Natural killer cell treated with Interleukin-12 subunit alpha and Interleukin-12 subunit beta and Interleukin-15 and Interleukin-18, amount 100 ng/mL, for 72 hours (primary cell): ENCODE measurements at regions not wholly inside any gene's neighbourhood (a gene's known extent, or its start where the extent isn't known, plus 50 kb on each side); places are given as distances from the start of the nearest gene placed in this dataset.
"Not testable (repeated sequence)": the region's sequence is repeated elsewhere in the genome, so short reads cannot be mapped to it uniquely, and the experiment has no call there.

ENCODE experiments used
- ATAC-seq, 2 donors: fragments of 150-1000 bp; cut with Tn5 transposase in 1 of 2; sonication (Bioruptor Pico), chemical (Tn5 transposase) in 1 of 2; 2 replicates each; pipeline ENCODE4 v1.10.0; 2021
- DNase-seq: peaks from one replicate; pipeline ENCODE4 v3.0.0; 2022; ENCODE audit warnings: low spot score
- H3K27ac Mint-ChIP-seq, 2 donors: 1 replicate in 1 of 2; 2 replicates in 1 of 2; pipeline ENCODE4 v1.8.0; 2022; ENCODE audit warnings: mixed read lengths in 2 of 2, mild to moderate bottlenecking in 1 of 2, moderate library complexity in 1 of 2
- H3K27me3 Mint-ChIP-seq, 2 donors: 1 replicate in 1 of 2; 2 replicates in 1 of 2; pipeline ENCODE4 v1.8.0; 2022; ENCODE audit warnings: mixed read lengths in 2 of 2
- H3K36me3 Mint-ChIP-seq: one replicate; pipeline ENCODE4 v1.8.0; 2022; ENCODE audit warnings: mixed read lengths
- H3K4me1 Mint-ChIP-seq, 2 donors: 1 replicate in 1 of 2; 2 replicates in 1 of 2; pipeline ENCODE4 v1.8.0; 2022; ENCODE audit warnings: low read depth in 2 of 2, mixed read lengths in 2 of 2, mild to moderate bottlenecking in 1 of 2
- H3K4me3 Mint-ChIP-seq: one replicate; pipeline ENCODE4 v1.8.0; 2022; ENCODE audit warnings: mixed read lengths
- H3K9me3 Mint-ChIP-seq: 2 replicates; pipeline ENCODE4 v1.8.0; 2022; ENCODE audit warnings: mixed read lengths

GRCh38 chr5:3099526-3099925, 348.0 kb upstream of the IRX2 start:
- Mint-ChIP-seq H3K4me3 (no peak overlapping the region), H3K27ac (no peak overlapping the region), H3K4me1 (no peaks in the 10 kb centered on the region), H3K9me3 (no peaks in the 10 kb centered on the region), H3K36me3 (no peaks in the 10 kb centered on the region), H3K27me3 (peaks cover 0 to 6% of the 10 kb centered on the region in 2 donors)
- ATAC-seq (no peak), DNase-seq (no peak)

GRCh38 chr5:3098821-3099220, 347.3 kb upstream of the IRX2 start:
- no peak overlapping the region for H3K27ac Mint-ChIP-seq
- H3K4me3 Mint-ChIP-seq = no peak overlapping the region
- H3K27me3 Mint-ChIP-seq = peaks cover 0 to 6% of the 10 kb centered on the region in 2 donors
- DNase-seq (no peak), ATAC-seq (no peak)
- no peaks in the 10 kb centered on the region for H3K4me1 Mint-ChIP-seq
- H3K9me3 Mint-ChIP-seq = no peaks in the 10 kb centered on the region
- H3K36me3 Mint-ChIP-seq = no peaks in the 10 kb centered on the region

DNA sequence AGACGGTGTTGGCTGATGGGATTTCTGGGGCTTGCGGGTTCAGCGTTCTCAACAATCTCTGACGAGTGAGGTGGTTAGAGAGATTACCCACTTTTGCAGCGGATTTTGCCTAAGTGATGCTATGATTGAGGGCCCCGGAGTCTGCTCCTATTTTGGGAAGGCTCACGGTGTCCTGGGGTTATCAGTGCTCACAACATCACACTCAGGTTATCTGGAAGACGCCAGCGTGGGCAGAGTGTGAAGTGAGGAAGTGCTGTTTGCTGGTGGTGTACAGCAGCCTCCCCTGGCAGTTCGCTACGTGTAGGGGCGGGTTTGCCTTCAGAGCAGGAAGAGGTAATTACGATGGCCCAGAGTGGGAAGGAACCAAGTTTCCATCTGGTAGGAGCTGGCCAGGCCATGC, 341.2 kb upstream of the IRX2 start:
- no peak overlapping the region for H3K27ac Mint-ChIP-seq
- no peaks in the 10 kb centered on the region for H3K36me3 Mint-ChIP-seq
- DNase-seq (no peak), ATAC-seq (no peak)
- no peaks in the 10 kb centered on the region for H3K4me1 Mint-ChIP-seq
- no peaks in the 10 kb centered on the region for H3K27me3 Mint-ChIP-seq
- H3K9me3 Mint-ChIP-seq = peaks cover 4% of the 10 kb centered on the region
- no peak overlapping the region for H3K4me3 Mint-ChIP-seq

GRCh38 chr5:3092211-3092610, 340.7 kb upstream of the IRX2 start:
- Mint-ChIP-seq H3K4me3 (no peak overlapping the region), H3K4me1 (no peaks in the 10 kb centered on the region), H3K27me3 (no peaks in the 10 kb centered on the region), H3K36me3 (no peaks in the 10 kb centered on the region), H3K27ac (no peak overlapping the region), H3K9me3 (peaks cover 4% of the 10 kb centered on the region)
- DNase-seq = no peak
- no peak for ATAC-seq

GRCh38 chr5:3091040-3091774, 339.7 kb upstream of the IRX2 start:
- no peak for DNase-seq
- no peaks in the 10 kb centered on the region for H3K36me3 Mint-ChIP-seq
- no peak overlapping the region for H3K27ac Mint-ChIP-seq
- H3K9me3 Mint-ChIP-seq = peaks cover 4% of the 10 kb centered on the region
- H3K4me3 Mint-ChIP-seq = no peak overlapping the region
- H3K4me1 Mint-ChIP-seq = no peaks in the 10 kb centered on the region
- no peak for ATAC-seq
- H3K27me3 Mint-ChIP-seq = no peaks in the 10 kb centered on the region

DNA sequence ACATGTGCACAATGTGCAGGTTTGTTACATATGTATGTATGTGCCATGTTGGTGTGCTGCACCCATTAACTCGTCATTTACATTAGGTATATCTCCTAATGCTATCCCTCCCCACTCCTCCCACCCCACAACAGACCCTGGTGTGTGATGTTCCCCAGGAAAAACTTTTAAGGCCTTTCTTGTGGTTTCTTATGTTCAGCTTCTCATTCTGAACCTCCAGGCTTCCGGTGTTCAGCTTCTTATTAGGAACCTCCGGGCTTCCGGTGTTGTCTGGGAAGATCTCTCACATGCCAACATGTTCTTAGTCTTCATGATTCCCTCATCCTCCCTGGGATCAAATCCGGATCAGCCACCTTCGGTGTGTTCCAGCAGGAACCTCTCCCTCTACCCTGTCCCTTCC, 338.8 kb upstream of the IRX2 start:
- ATAC-seq, H3K9me3 Mint-ChIP-seq, H3K27me3 Mint-ChIP-seq, H3K36me3 Mint-ChIP-seq, DNase-seq, H3K27ac Mint-ChIP-seq, H3K4me3 Mint-ChIP-seq, H3K4me1 Mint-ChIP-seq: not testable (repeated sequence)

GRCh38 chr5:3080366-3080765, 328.9 kb upstream of the IRX2 start:
- H3K9me3 Mint-ChIP-seq = peaks cover 25% of the 10 kb centered on the region
- no peaks in the 10 kb centered on the region for H3K4me1 Mint-ChIP-seq
- DNase-seq (no peak), ATAC-seq (no peak)
- H3K27ac Mint-ChIP-seq = no peak overlapping the region
- peaks cover 0 to 5% of the 10 kb centered on the region in 2 donors for H3K27me3 Mint-ChIP-seq
- no peak overlapping the region for H3K4me3 Mint-ChIP-seq
- H3K36me3 Mint-ChIP-seq = peaks cover 13% of the 10 kb centered on the region

DNA sequence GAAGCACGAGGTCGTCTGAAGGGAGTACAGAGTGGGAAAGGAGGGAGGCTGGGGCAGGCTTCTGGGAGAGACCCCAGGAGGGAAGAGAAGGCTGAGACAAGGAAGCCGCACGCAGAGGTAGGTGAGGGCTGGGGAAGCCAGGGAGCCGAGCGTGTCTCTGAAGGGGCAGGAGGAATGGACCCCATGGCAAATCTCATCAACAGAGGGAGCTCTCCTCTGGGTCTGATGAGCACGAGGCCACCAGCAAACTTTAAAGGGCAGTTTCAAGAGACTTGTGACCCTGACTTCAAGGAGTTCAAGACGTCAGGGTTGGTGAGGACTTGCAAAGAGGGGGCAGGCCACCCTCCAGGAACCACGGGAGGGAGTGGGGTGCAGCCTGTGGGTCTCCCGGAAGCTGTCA, 326.2 kb upstream of the IRX2 start:
- Mint-ChIP-seq H3K4me1 (no peaks in the 10 kb centered on the region), H3K4me3 (no peak overlapping the region), H3K36me3 (peaks cover 7% of the 10 kb centered on the region), H3K27ac (no peak overlapping the region), H3K27me3 (no peaks in the 10 kb centered on the region), H3K9me3 (peaks cover 23% of the 10 kb centered on the region)
- no peak for DNase-seq
- ATAC-seq = no peak

DNA sequence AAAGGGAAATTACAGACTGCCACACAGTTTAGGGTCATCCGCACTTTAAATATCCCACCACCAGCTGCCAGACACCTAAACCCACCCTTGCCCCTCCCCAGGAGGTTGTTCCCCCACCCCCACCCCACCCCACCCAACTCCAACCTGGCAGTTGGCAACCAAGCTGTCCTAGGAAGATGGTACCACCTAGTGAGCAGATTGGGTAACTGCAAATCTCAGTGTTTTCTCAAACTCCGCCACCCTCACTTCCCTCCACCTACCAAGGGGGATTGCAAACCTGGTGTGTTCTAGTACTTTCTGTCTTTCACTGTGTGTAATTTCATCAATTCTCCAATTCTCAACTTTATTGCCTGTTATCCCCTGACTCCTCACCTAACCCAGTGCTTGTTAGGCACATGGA, 323.8 kb upstream of the IRX2 start:
- Mint-ChIP-seq H3K4me1 (no peaks in the 10 kb centered on the region), H3K27me3 (no peaks in the 10 kb centered on the region), H3K36me3 (peaks cover 21% of the 10 kb centered on the region), H3K27ac (no peak overlapping the region), H3K9me3 (peaks cover 32% of the 10 kb centered on the region), H3K4me3 (no peak overlapping the region)
- DNase-seq (no peak), ATAC-seq (no peak)

- Mint-ChIP-seq H3K4me1 (no peaks in the 10 kb centered on the region), H3K9me3 (peaks cover 13% of the 10 kb centered on the region), H3K36me3 (peaks cover 14% of the 10 kb centered on the region), H3K4me3 (no peak overlapping the region), H3K27me3 (no peaks in the 10 kb centered on the region), H3K27ac (no peak overlapping the region)
- DNase-seq (no peak), ATAC-seq (no peak)
Measured at GRCh38 chr5:3068401-3068800, 316.9 kb upstream of the IRX2 start.

GRCh38 chr5:3060283-3060682, 308.8 kb upstream of the IRX2 start:
- DNase-seq (no peak), ATAC-seq (no peak)
- Mint-ChIP-seq H3K9me3 (peaks cover 3% of the 10 kb centered on the region), H3K4me3 (no peak overlapping the region), H3K36me3 (no peaks in the 10 kb centered on the region), H3K4me1 (no peaks in the 10 kb centered on the region), H3K27me3 (no peaks in the 10 kb centered on the region), H3K27ac (no peak overlapping the region)

- no peaks in the 10 kb centered on the region for H3K4me1 Mint-ChIP-seq
- H3K4me3 Mint-ChIP-seq = no peak overlapping the region
- H3K9me3 Mint-ChIP-seq = peaks cover 3% of the 10 kb centered on the region
- H3K27ac Mint-ChIP-seq = no peak overlapping the region
- H3K27me3 Mint-ChIP-seq = no peaks in the 10 kb centered on the region
- no peaks in the 10 kb centered on the region for H3K36me3 Mint-ChIP-seq
- ATAC-seq = no peak
- no peak for DNase-seq
Measured at GRCh38 chr5:3059488-3059887, 308.0 kb upstream of the IRX2 start.

DNA sequence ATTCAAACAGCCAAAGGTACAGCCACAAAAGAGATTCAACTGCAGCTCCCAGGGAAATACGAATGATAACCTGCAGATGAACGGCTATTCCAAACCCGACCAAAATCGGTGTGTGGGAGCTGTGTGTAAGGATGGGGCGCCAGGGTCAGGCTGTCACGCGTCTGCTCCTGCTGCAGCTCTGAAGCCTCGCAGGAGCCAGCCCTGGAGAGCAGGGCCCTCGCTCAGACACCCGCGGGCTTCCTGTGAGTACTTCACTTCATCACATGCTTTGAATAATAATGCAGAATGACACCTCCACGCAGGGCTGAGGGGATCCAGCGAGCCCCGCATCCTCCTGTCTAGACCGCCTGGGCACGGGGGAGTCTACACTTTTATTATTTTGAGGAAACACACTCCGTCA, 307.5 kb upstream of the IRX2 start:
- no peak for DNase-seq
- no peaks in the 10 kb centered on the region for H3K27me3 Mint-ChIP-seq

DNA sequence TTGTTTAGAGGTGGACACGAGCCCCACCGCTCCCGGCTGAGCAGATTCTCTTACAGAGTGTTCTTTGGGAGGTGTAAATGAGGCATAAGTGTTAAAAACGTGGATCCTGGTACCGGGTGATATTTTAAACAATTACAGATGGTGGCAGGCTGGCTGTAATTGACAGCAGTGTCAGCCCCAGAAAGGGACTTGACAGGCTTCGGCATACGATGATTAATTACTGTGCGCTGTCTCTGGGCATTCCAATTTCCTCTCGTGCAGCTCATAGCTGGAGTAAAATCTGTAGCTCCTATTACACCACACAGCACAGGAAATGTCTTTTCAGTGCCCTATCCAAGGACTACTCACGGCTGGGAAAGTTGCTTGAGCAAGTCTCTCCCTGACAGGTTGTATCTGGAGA, 305.4 kb upstream of the IRX2 start:
- Mint-ChIP-seq H3K9me3 (peaks cover 3% of the 10 kb centered on the region), H3K27me3 (no peaks in the 10 kb centered on the region), H3K36me3 (no peaks in the 10 kb centered on the region), H3K27ac (no peak overlapping the region), H3K4me3 (no peak overlapping the region), H3K4me1 (no peaks in the 10 kb centered on the region)
- ATAC-seq (no peak), DNase-seq (no peak)

More for the DNA sequence above, 307.5 kb upstream of the IRX2 start:
- H3K4me1 Mint-ChIP-seq = no peaks in the 10 kb centered on the region
- no peak overlapping the region for H3K27ac Mint-ChIP-seq
- ATAC-seq = peak in 1 of 2 donors; percentile 13
- no peak overlapping the region for H3K4me3 Mint-ChIP-seq
- peaks cover 3% of the 10 kb centered on the region for H3K9me3 Mint-ChIP-seq
- H3K36me3 Mint-ChIP-seq = no peaks in the 10 kb centered on the region

GRCh38 chr5:3051400-3051799, 299.9 kb upstream of the IRX2 start:
- Mint-ChIP-seq H3K27ac (no peak overlapping the region), H3K9me3 (peaks cover 3% of the 10 kb centered on the region), H3K4me3 (no peak overlapping the region), H3K27me3 (no peaks in the 10 kb centered on the region), H3K36me3 (no peaks in the 10 kb centered on the region), H3K4me1 (no peaks in the 10 kb centered on the region)
- DNase-seq (no peak), ATAC-seq (no peak)
